ENCODE measurements at regions not wholly inside any gene's neighbourhood (a gene's known extent, or its start where the extent isn't known, plus 50 kb on each side); places are given as distances from the start of the nearest gene placed in this dataset.

GRCh38 chr6:56366141-56366852, 118.9 kb upstream of the COL21A1 start:
- no peaks in the 10 kb centered on the region for H3K36me3 Mint-ChIP-seq (ENCODE audit: low read depth)
- ATAC-seq (replicated peaks), result no peak

DNA sequence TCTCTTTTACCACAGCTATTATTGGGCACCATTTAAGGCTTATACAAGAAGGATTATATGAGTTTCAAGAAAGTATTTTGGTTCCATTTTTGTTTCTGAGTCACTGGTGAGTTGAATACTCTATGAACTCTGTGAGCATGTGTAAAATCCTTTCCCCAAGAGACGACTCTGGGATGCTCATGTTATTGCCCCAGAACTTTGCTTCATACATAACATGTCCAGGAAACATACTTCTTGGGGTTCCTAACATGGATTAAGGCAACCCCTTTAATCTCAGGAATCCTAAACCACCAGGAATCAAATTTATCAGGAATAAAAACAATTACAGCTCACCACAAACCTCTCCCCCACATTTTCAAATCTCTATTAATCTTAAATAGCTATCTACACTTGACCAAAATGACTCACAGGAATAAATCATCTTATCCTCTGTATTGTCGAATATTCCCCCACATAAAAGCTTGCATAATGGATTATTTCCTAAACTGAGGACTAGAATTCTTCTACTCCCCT, 117.5 kb upstream of the COL21A1 start:
- Mint-ChIP-seq H3K4me1 (no peaks in the 10 kb centered on the region), H3K27ac (no peak overlapping the region), H3K4me3 (no peak overlapping the region), H3K36me3 (ENCODE audit: low read depth) (no peaks in the 10 kb centered on the region), H3K27me3 (peaks cover 12% of the 10 kb centered on the region), H3K9me3 (no peaks in the 10 kb centered on the region)
- ATAC-seq (replicated peaks), result no peak

More at GRCh38 chr6:56366141-56366852, 118.9 kb upstream of the COL21A1 start:
- no peak overlapping the region for H3K4me3 Mint-ChIP-seq
- H3K27me3 Mint-ChIP-seq, result peaks cover 12% of the 10 kb centered on the region
- H3K4me1 Mint-ChIP-seq, result no peaks in the 10 kb centered on the region
- H3K27ac Mint-ChIP-seq, result no peak overlapping the region
- no peaks in the 10 kb centered on the region for H3K9me3 Mint-ChIP-seq

DNA sequence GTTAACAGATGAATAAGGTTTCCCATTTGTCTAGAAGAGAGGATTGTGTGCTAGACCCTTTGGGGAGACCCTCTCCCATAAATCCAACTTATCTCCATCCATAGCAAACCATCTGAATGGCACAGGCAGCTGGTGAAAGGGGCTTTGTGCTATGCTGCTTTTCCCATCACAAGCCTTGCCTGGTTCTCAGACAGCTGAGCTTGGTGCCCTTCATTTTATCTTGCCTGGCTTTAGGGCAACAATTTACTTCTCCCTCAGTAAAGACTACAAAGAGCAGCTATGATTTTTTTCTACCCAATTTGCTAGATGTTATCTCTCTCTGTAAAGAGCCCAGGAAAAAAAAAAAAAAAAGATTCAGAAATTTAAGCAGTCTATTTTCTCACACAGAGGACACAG, 117.0 kb upstream of the COL21A1 start:
- no peak overlapping the region for H3K27ac Mint-ChIP-seq
- ATAC-seq (replicated peaks), result no peak
- no peaks in the 10 kb centered on the region for H3K9me3 Mint-ChIP-seq
- H3K27me3 Mint-ChIP-seq, result peaks cover 12% of the 10 kb centered on the region
- no peak overlapping the region for H3K4me3 Mint-ChIP-seq
- no peaks in the 10 kb centered on the region for H3K4me1 Mint-ChIP-seq
- no peaks in the 10 kb centered on the region for H3K36me3 Mint-ChIP-seq (ENCODE audit: low read depth)

DNA sequence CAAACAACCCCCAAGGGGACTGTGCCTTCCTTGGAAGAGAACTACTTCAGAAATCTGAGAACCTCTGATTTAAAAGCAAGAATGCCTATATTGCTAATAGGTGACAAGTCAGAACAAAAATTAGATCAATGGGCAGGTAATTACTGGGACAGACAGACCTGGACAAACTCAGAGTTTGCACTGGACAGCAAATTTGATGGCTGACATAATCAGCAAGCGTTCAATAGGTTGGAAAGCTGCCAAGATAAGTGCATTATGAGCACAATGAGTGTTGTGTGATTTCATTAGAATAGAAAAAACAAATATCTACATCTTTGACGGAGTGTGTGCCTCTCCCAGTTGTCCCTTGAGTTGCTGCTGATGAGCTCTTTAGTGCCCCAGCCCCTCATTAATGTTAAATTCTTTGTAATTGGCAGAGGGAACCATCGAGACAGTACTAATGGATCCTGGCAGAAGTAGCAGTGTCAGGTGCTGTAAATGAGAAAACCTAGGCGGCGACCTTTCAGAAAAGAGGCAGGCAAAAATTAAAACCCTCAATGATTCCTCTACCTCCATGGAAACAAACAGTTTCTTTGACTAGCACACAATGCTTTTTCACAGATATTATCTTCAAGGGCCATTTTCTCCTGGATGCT, 116.5 kb upstream of the COL21A1 start:
- no peaks in the 10 kb centered on the region for H3K9me3 Mint-ChIP-seq
- H3K27ac Mint-ChIP-seq, result no peak overlapping the region
- H3K4me1 Mint-ChIP-seq, result no peaks in the 10 kb centered on the region
- no peak overlapping the region for H3K4me3 Mint-ChIP-seq
- no peak for ATAC-seq (replicated peaks)
- H3K27me3 Mint-ChIP-seq, result peaks cover 12% of the 10 kb centered on the region
- H3K36me3 Mint-ChIP-seq (ENCODE audit: low read depth), result no peaks in the 10 kb centered on the region

GRCh38 chr6:56361812-56362211, 114.4 kb upstream of the COL21A1 start:
- no peak overlapping the region for H3K4me3 Mint-ChIP-seq
- H3K4me1 Mint-ChIP-seq, result no peaks in the 10 kb centered on the region
- peaks cover 9% of the 10 kb centered on the region for H3K27me3 Mint-ChIP-seq
- no peaks in the 10 kb centered on the region for H3K36me3 Mint-ChIP-seq (ENCODE audit: low read depth)
- ATAC-seq (replicated peaks), result no peak
- no peaks in the 10 kb centered on the region for H3K9me3 Mint-ChIP-seq
- no peak overlapping the region for H3K27ac Mint-ChIP-seq

DNA sequence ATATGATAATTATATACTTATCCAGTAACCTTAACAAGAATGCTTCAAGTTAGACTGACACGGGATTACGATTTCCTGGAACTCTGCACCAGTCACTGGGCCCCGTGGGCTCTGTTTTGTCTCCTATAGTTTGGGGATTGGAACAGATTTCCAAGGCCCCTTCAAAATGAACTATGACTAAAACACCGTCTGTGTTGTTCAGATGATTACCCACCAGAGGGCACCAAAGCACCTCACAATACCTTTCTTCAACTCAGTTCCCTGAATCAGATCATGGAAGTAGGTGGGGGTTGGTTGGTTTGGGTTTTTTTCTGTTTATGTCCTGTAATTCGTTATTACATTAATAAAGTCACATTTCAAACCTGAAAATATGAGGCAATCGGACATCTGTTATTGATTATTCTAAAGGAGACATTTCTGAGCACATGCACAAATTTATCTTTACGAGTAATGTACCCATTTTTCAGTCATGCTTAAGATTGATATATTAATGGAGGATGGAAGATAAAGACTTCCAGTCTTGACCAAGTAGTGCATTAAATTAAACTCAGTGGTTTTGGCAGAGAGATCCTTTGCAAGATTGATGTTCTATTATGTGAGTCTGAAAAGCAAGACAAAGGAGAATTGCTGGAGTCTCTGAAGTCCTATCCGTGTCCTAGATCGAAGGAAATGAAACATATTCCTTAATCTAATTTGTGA, 112.0 kb upstream of the COL21A1 start:
- H3K4me3 Mint-ChIP-seq, result no peak overlapping the region
- H3K9me3 Mint-ChIP-seq, result no peaks in the 10 kb centered on the region
- no peaks in the 10 kb centered on the region for H3K36me3 Mint-ChIP-seq (ENCODE audit: low read depth)
- no peak overlapping the region for H3K27ac Mint-ChIP-seq
- ATAC-seq (replicated peaks), result peak; percentile 66
- H3K4me1 Mint-ChIP-seq, result no peaks in the 10 kb centered on the region
- peaks cover 6% of the 10 kb centered on the region for H3K27me3 Mint-ChIP-seq

GRCh38 chr6:56357616-56358373, 110.4 kb upstream of the COL21A1 start:
- H3K4me3 Mint-ChIP-seq, result no peak overlapping the region
- no peaks in the 10 kb centered on the region for H3K36me3 Mint-ChIP-seq (ENCODE audit: low read depth)
- no peaks in the 10 kb centered on the region for H3K4me1 Mint-ChIP-seq
- peaks cover 5% of the 10 kb centered on the region for H3K27me3 Mint-ChIP-seq
- ATAC-seq (replicated peaks), result peak; percentile 87
- no peaks in the 10 kb centered on the region for H3K9me3 Mint-ChIP-seq
- no peak overlapping the region for H3K27ac Mint-ChIP-seq

- Mint-ChIP-seq H3K27ac (no peak overlapping the region), H3K27me3 (no peaks in the 10 kb centered on the region), H3K36me3 (ENCODE audit: low read depth) (no peaks in the 10 kb centered on the region), H3K9me3 (no peaks in the 10 kb centered on the region), H3K4me1 (no peaks in the 10 kb centered on the region), H3K4me3 (no peak overlapping the region)
- ATAC-seq (replicated peaks), result no peak
Observed at GRCh38 chr6:56356426-56356825, 109.0 kb upstream of the COL21A1 start.

DNA sequence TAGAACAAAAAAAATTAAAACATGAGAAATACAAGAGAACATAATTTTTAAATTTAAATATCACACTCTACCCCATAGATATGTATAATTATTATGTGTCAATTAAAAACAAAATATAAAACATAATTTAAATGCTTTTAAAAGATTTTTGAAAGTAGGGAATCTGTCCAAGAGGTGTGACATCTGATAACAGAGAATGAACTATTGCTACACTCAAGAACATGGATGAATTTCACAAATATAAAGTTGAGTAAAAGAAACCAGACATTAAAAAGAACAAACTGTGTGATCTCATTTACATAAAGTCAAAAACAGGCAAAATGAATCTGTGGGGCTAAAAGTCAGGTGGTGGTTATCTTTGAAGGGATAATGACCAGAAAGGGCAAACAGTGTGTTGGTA, 106.5 kb upstream of the COL21A1 start:
- H3K27ac Mint-ChIP-seq, result no peak overlapping the region
- no peak overlapping the region for H3K4me3 Mint-ChIP-seq
- no peaks in the 10 kb centered on the region for H3K9me3 Mint-ChIP-seq
- H3K4me1 Mint-ChIP-seq, result no peaks in the 10 kb centered on the region
- H3K27me3 Mint-ChIP-seq, result no peaks in the 10 kb centered on the region
- ATAC-seq (replicated peaks), result no peak
- H3K36me3 Mint-ChIP-seq (ENCODE audit: low read depth), result no peaks in the 10 kb centered on the region

DNA sequence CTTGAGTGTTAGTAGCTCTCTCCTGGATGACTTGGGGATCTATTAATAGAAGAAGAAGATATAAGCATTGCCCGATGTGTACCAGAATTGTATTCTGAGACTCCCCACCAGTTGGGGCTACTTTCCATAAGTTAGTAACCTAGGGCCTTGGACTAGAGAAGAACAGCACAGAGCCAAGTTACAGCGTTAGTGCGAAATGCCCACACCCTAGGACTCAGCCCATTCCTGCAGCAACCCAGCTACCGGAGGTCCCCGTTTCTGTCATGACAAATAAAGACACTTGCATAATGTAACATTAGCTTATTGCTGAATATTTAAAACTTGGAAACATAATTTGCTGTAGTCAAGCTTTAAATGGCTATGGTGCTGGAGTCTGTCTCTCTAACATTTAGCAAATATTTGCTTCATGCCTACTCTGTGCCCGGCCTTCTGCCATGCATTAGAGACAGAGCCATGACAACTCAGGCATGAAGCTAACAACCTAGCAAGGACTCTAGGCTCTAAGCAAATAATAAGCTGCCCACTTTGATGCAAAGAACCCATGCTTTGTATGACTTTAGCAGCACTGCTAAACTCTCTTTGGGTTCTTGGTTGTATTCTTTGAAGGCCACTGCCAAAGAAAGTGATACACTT, 103.4 kb upstream of the COL21A1 start:
- Mint-ChIP-seq H3K9me3 (no peaks in the 10 kb centered on the region), H3K27ac (no peak overlapping the region), H3K4me1 (no peaks in the 10 kb centered on the region), H3K4me3 (no peak overlapping the region), H3K36me3 (ENCODE audit: low read depth) (no peaks in the 10 kb centered on the region), H3K27me3 (peaks cover 13% of the 10 kb centered on the region)
- ATAC-seq (replicated peaks), result no peak

DNA sequence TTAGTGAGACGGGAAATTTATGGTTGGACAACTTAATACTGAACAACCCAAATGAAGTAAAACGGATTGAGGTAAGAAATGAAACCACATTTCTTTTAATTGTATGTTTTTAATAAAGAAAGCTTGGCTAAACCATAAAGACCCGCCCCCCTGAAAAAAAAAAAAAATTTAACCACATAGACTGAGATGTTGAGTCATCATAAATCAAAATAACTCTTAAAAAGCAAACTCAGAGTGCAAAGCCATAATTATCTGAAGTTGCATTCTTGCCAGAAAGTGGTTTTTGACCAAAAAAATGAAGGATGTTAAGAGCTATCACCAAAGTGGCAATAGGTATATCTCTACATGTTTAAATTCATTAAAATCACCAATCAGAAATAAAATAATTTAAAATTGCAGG, 101.8 kb upstream of the COL21A1 start:
- H3K4me1 Mint-ChIP-seq, result no peaks in the 10 kb centered on the region
- ATAC-seq (replicated peaks), result no peak
- H3K36me3 Mint-ChIP-seq (ENCODE audit: low read depth), result no peaks in the 10 kb centered on the region
- no peaks in the 10 kb centered on the region for H3K9me3 Mint-ChIP-seq
- H3K27me3 Mint-ChIP-seq, result peaks cover 17% of the 10 kb centered on the region
- H3K27ac Mint-ChIP-seq, result no peak overlapping the region
- no peak overlapping the region for H3K4me3 Mint-ChIP-seq

DNA sequence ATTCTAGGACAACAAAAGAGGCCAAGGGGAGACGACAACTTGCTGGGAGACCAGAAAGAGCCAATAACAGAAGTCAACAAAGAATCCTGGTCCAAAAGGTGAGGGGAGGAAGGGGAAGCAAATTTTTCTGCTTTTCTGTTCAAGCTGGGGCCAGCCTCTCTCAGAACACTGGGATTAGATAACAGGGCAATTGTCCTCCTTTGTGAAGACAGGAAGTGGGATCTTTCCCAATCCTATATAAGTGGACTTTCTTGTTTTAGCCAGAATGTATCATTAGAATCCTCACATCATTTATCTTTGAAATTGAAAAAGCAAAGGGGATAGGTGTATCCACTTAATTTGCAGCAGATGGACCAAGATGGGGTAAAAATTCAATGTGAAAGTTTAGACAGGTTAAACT, 101.2 kb upstream of the COL21A1 start:
- Mint-ChIP-seq H3K36me3 (ENCODE audit: low read depth) (no peaks in the 10 kb centered on the region), H3K27ac (no peak overlapping the region), H3K9me3 (no peaks in the 10 kb centered on the region), H3K27me3 (peaks cover 17% of the 10 kb centered on the region), H3K4me1 (no peaks in the 10 kb centered on the region), H3K4me3 (no peak overlapping the region)
- no peak for ATAC-seq (replicated peaks)

- Mint-ChIP-seq H3K36me3 (ENCODE audit: low read depth) (no peaks in the 10 kb centered on the region), H3K27ac (no peak overlapping the region), H3K9me3 (no peaks in the 10 kb centered on the region), H3K4me1 (no peaks in the 10 kb centered on the region), H3K27me3 (peaks cover 17% of the 10 kb centered on the region), H3K4me3 (no peak overlapping the region)
- ATAC-seq (replicated peaks), result no peak
Observed at GRCh38 chr6:56347526-56347925, 100.1 kb upstream of the COL21A1 start.

- Mint-ChIP-seq H3K9me3 (no peaks in the 10 kb centered on the region), H3K4me3 (no peak overlapping the region), H3K36me3 (ENCODE audit: low read depth) (no peaks in the 10 kb centered on the region), H3K4me1 (no peaks in the 10 kb centered on the region), H3K27me3 (peaks cover 17% of the 10 kb centered on the region), H3K27ac (no peak overlapping the region)
- no peak for ATAC-seq (replicated peaks)
Observed at GRCh38 chr6:56346958-56347357, 99.6 kb upstream of the COL21A1 start.
